ENCODE measurements at regions not wholly inside any gene's neighbourhood (a gene's known extent, or its start where the extent isn't known, plus 50 kb on each side); places are given as distances from the start of the nearest gene placed in this dataset.

- DNase-seq: no peak
These were observed 933.9 kb upstream of the LRRTM1 start for GRCh38 chr2:81238462-81238861.

- DNase-seq: no peak
These were observed 931.0 kb upstream of the LRRTM1 start for GRCh38 chr2:81235601-81236000.

GRCh38 chr2:81234711-81235110 is 930.2 kb upstream of the LRRTM1 start:
- DNase-seq: no peak

GRCh38 chr2:81225756-81226155 is 921.2 kb upstream of the LRRTM1 start:
- no peak for DNase-seq

GRCh38 chr2:81213598-81213997 is 909.0 kb upstream of the LRRTM1 start:
- no peak for DNase-seq

- no peak for DNase-seq
These were observed 901.7 kb upstream of the LRRTM1 start for GRCh38 chr2:81206216-81206615.

GRCh38 chr2:81196933-81197628 is 892.5 kb upstream of the LRRTM1 start:
- DNase-seq: no peak

- no peak for DNase-seq
These were observed 891.9 kb upstream of the LRRTM1 start for GRCh38 chr2:81196383-81196851.

GRCh38 chr2:81195774-81196382 is 891.3 kb upstream of the LRRTM1 start:
- DNase-seq: no peak

GRCh38 chr2:81195017-81195773 is 890.6 kb upstream of the LRRTM1 start:
- DNase-seq: no peak

GRCh38 chr2:81194581-81194980 is 890.0 kb upstream of the LRRTM1 start:
- DNase-seq: no peak

- DNase-seq: no peak
These were observed 889.6 kb upstream of the LRRTM1 start for GRCh38 chr2:81194176-81194575.

GRCh38 chr2:81181845-81182244 is 877.3 kb upstream of the LRRTM1 start:
- DNase-seq: no peak

GRCh38 chr2:81171447-81171846 is 866.9 kb upstream of the LRRTM1 start:
- no peak for DNase-seq

- no peak for DNase-seq
These were observed 859.0 kb upstream of the LRRTM1 start for GRCh38 chr2:81163583-81163982.

- no peak for DNase-seq
These were observed 854.0 kb upstream of the LRRTM1 start for GRCh38 chr2:81158505-81158904.

- DNase-seq: no peak
These were observed 843.8 kb upstream of the LRRTM1 start for GRCh38 chr2:81148323-81148722.

- DNase-seq: no peak
These were observed 831.7 kb upstream of the LRRTM1 start for GRCh38 chr2:81136296-81136695.

- no peak for DNase-seq
These were observed 792.8 kb upstream of the LRRTM1 start for GRCh38 chr2:81097361-81097760.

GRCh38 chr2:81093031-81093430 is 788.5 kb upstream of the LRRTM1 start:
- DNase-seq: no peak

GRCh38 chr2:81087646-81088045 is 783.1 kb upstream of the LRRTM1 start:
- DNase-seq: no peak

- DNase-seq: no peak
These were observed 779.5 kb upstream of the LRRTM1 start for GRCh38 chr2:81084101-81084500.

GRCh38 chr2:81078631-81079030 is 774.1 kb upstream of the LRRTM1 start:
- no peak for DNase-seq

- DNase-seq: no peak
These were observed 773.5 kb upstream of the LRRTM1 start for GRCh38 chr2:81078102-81078501.
